22Rv1 (cell line): ENCODE measurements at regions not wholly inside any gene's neighbourhood (a gene's known extent, or its start where the extent isn't known, plus 50 kb on each side); places are given as distances from the start of the nearest gene placed in this dataset.

Experiments
- ZFX ChIP-seq: fragments of 450-650 bp; IDR thresholded peaks from 2 replicates; pipeline ENCODE4 v1.6.1; 2017; ENCODE audit warnings: antibody characterized with exemption, borderline replicate concordance
- TF ChIP-seq, protein P1 (sequence below): fragments of 450-650 bp; IDR thresholded peaks from 2 replicates; pipeline ENCODE4 v1.5.1; 2017; ENCODE audit warnings: mild to moderate bottlenecking

DNA sequence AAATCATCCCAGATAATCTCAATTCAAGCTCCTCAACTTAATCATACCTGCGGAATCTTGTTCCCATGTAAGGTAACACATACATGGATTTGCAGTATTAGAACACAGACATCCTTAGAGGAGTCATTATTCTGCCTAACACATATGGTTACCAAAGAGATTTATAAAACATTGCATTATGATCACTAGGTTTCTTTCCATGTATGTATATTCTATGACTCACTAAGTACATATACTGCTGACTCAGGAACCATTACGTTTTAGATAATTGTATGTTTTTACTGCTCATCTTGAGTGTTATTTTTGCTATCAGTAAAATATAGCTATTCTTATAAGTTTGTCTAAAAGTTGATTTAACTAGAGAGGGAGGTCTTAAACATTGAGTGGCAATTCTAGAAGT is 182.9 kb downstream of the SLITRK6 start:
- TF ChIP-seq, protein P1, sequence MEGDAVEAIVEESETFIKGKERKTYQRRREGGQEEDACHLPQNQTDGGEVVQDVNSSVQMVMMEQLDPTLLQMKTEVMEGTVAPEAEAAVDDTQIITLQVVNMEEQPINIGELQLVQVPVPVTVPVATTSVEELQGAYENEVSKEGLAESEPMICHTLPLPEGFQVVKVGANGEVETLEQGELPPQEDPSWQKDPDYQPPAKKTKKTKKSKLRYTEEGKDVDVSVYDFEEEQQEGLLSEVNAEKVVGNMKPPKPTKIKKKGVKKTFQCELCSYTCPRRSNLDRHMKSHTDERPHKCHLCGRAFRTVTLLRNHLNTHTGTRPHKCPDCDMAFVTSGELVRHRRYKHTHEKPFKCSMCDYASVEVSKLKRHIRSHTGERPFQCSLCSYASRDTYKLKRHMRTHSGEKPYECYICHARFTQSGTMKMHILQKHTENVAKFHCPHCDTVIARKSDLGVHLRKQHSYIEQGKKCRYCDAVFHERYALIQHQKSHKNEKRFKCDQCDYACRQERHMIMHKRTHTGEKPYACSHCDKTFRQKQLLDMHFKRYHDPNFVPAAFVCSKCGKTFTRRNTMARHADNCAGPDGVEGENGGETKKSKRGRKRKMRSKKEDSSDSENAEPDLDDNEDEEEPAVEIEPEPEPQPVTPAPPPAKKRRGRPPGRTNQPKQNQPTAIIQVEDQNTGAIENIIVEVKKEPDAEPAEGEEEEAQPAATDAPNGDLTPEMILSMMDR = no peak
- TF ChIP-seq ZFX = no peak
